DMS79 treated with DMSO at 0.1 percent for 48 hours (cell line): ENCODE measurements at regions not wholly inside any gene's neighbourhood (a gene's known extent, or its start where the extent isn't known, plus 50 kb on each side); places are given as distances from the start of the nearest gene placed in this dataset.

Source experiments
- DNase-seq: peaks from one replicate; lab custom pipeline; 2025; lab: John Stamatoyannopoulos, UW

- no peak for DNase-seq
These were observed 56.1 kb upstream of the LRRC7 start for GRCh38 chr1:69511426-69512192.

GRCh38 chr1:69513601-69514000 is 54.1 kb upstream of the LRRC7 start:
- DNase-seq: no peak
